BJ (cell line): ENCODE measurements at regions not wholly inside any gene's neighbourhood (a gene's known extent, or its start where the extent isn't known, plus 50 kb on each side); places are given as distances from the start of the nearest gene placed in this dataset.

Experiments
- CTCF ChIA-PET: fragments of 350-600 bp; formaldehyde crosslinking; extraction: SDS; loops from one replicate; lab custom pipeline; 2021; ENCODE audit warnings: antibody characterized with exemption, inconsistent platforms; lab: Yijun Ruan, JAX
- POLR2A ChIA-PET: fragments of 300-600 bp; sonication (Branson Sonifier 250); formaldehyde crosslinking; extraction: SDS; loops from one replicate; lab custom pipeline; 2021; ENCODE audit warnings: antibody characterized with exemption; lab: Charles Lee
- DNase-seq: peaks from one replicate; pipeline ENCODE4 v3.0.0-alpha.2; 2011; ENCODE audit warnings: low read depth
- H3K27me3 ChIP-seq: 2 replicates; pipeline ENCODE4 v1.6.0; 2011; ENCODE audit warnings: low read length; ENCODE audit not compliant: control insufficient read depth, insufficient read depth
- H3K36me3 ChIP-seq: 2 replicates; pipeline ENCODE4 v1.5.1; 2011; ENCODE audit warnings: low read length; ENCODE audit not compliant: control insufficient read depth, insufficient read depth
- H3K4me3 ChIP-seq: 2 replicates; pipeline ENCODE4 v1.5.1; 2011; ENCODE audit warnings: low read depth, mild to moderate bottlenecking, control low read depth, low read length
- CTCF ChIP-seq: IDR thresholded peaks from 2 replicates; pipeline ENCODE4 v1.5.1; 2011; ENCODE audit warnings: low read depth, mild to moderate bottlenecking, control low read depth, inconsistent platforms, low read length, moderate library complexity; ENCODE audit not compliant: insufficient read depth

DNA sequence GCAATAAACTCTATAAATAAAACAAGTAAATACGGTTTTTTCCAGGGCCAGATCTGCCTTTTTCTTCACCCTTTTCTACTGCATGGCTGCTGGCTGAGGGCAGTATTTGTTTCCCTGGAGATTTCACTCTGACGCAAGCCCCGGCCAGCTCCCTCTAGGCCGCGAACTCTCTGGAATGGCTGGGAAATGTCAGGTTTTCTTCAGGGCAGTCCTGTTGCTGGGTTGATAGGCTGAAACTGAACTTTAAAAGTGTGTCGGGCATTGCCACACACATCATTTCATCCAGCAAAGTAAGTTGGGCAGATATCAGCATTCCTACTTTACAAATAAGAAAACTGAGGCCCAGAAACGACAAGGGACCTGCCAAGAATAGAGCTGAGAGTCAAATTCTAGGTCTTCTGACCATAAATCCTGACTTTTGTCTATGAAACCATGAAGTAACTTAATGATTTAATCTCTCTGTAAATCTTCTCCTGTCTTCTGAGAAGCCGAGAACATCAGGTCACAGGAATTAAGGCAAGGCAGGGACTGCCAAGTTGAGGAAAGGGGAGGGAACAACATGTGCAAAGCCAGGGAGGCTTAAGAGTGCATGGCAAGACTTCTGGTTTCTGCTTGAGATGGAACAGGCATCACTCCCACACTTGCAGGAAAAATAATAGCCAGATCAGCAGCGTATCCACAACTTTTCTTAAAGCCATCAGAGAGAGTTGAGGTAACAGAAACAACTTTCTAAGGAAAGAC, 205.0 kb upstream of the CCDC196 start:
- Histone ChIP-seq H3K27me3 (no peaks in the 10 kb centered on the region), H3K36me3 (no peaks in the 10 kb centered on the region), H3K4me3 (no peak overlapping the region)
- DNase-seq, result no peak
- ChIA-PET CTCF (no interaction called here), POLR2A (no interaction called here)
- TF ChIP-seq CTCF, result no peak

DNA sequence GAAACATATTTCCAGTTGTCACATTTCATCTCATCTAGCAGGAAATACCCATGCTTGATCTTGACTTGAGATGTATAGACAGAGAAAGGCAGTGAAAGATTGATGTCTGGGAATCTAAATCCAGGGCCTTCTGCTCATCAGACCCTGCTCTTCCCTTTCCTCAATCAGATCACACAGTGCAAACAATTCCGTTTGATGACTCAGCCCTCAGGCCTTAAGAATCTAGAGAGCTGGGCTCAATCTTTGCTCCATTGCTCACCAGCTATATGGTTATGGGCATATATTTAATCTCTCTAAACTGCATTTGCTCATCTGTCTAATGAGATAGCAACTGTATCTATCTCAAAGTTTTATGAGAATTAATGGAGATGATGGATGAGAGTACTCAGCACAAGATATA, 201.8 kb upstream of the CCDC196 start:
- CTCF ChIA-PET, result no interaction called here
- no peak for DNase-seq
- TF ChIP-seq CTCF, result no peak
- POLR2A ChIA-PET, result no interaction called here
- Histone ChIP-seq H3K27me3 (no peaks in the 10 kb centered on the region), H3K36me3 (no peaks in the 10 kb centered on the region), H3K4me3 (no peak overlapping the region)

GRCh38 chr14:66288511-66288910, 197.7 kb upstream of the CCDC196 start:
- DNase-seq, result no peak
- no peak overlapping the region for H3K4me3 ChIP-seq
- H3K36me3 ChIP-seq, result no peaks in the 10 kb centered on the region
- ChIA-PET CTCF (no interaction called here), POLR2A (no interaction called here)
- no peak for TF ChIP-seq CTCF
- H3K27me3 ChIP-seq, result no peaks in the 10 kb centered on the region

- no peak for DNase-seq
- Histone ChIP-seq H3K4me3 (no peak overlapping the region), H3K36me3 (no peaks in the 10 kb centered on the region), H3K27me3 (no peaks in the 10 kb centered on the region)
- no peak for TF ChIP-seq CTCF
- CTCF ChIA-PET, result no interaction called here
- POLR2A ChIA-PET, result no interaction called here
These were observed 194.4 kb upstream of the CCDC196 start for GRCh38 chr14:66291756-66292155.

DNA sequence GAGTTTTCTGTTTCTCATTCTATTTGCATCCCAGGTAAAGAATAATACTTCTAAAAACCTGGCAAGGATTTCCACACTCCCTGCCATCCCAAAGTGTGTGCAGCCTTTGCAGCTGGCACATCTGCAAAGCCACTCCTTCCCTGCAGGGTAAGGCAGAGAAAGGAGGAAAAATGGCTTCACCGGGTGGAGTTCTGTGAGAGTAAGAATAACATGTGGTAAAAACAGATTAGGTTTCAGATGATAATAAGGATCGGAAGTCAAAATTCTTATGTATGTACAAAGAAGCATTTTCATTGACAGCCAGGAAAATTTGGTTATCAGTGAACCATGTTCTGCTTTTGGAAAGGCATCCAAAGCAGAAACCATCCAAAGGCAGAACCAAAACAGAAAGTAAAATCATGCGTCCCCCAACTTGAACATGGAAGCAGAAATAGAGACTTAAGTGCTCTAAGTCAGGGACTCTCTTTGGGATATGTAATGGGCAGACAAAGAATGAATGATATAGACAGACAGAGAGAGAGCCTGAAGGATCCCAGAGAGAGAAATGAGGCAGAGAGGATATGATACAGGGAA, 192.6 kb upstream of the CCDC196 start:
- POLR2A ChIA-PET, result no interaction called here
- Histone ChIP-seq H3K4me3 (no peak overlapping the region), H3K27me3 (no peaks in the 10 kb centered on the region), H3K36me3 (no peaks in the 10 kb centered on the region)
- CTCF ChIA-PET, result no interaction called here
- no peak for TF ChIP-seq CTCF
- DNase-seq, result no peak
